SK-N-SH (cell line): ENCODE measurements at regions not wholly inside any gene's neighbourhood (a gene's known extent, or its start where the extent isn't known, plus 50 kb on each side); places are given as distances from the start of the nearest gene placed in this dataset.

Source experiments
- CTCF ChIA-PET: fragments of 300-600, 350-600 bp; formaldehyde crosslinking; extraction: SDS; loops from one replicate; lab custom pipeline; 2021; lab: Yijun Ruan, JAX
- POLR2A ChIA-PET: fragments of 350-600 bp; sonication (Branson Sonifier 250); formaldehyde crosslinking; extraction: SDS; loops from one replicate; lab custom pipeline; 2020; ENCODE audit warnings: antibody characterized with exemption, inconsistent platforms; lab: Yijun Ruan, JAX
- DNase-seq: peaks from one replicate; pipeline ENCODE4 v3.0.0; 2012
- H2AFZ ChIP-seq: fragments of 200-600 bp; sonication (generic); 2 replicates; pipeline ENCODE4 v1.8.1; 2016; ENCODE audit warnings: antibody characterized with exemption, mild to moderate bottlenecking, low read depth
- H3F3A ChIP-seq: fragments of 200-600 bp; sonication (generic); replicated peaks from 2 replicates; pipeline ENCODE3; 2016; ENCODE audit warnings: antibody characterized with exemption, mild to moderate bottlenecking; ENCODE audit not compliant: insufficient read depth
- H3K27ac ChIP-seq, 2 experiments: fragments of 200-500 bp in 1 of 2; fragments of 200-600 bp in 1 of 2; sonication (Bioruptor generic) in 1 of 2; sonication (generic), shearing (Covaris generic) in 1 of 2; 2 replicates each; pipeline versions ENCODE4 v1.5.1 to v1.6.1; 2014 to 2016; ENCODE audit warnings: low read depth in 2 of 2, inconsistent platforms in 1 of 2, low read length in 1 of 2, mild to moderate bottlenecking in 1 of 2, mixed read lengths in 1 of 2
- H3K27me3 ChIP-seq: fragments of 200-600 bp; sonication (generic), shearing (Covaris generic); 2 replicates; pipeline ENCODE4 v1.6.1; 2016; ENCODE audit warnings: mixed run types; ENCODE audit not compliant: insufficient read depth
- H3K36me3 ChIP-seq, 2 experiments: fragments of 200-500 bp in 1 of 2; fragments of 200-600 bp in 1 of 2; sonication (Bioruptor generic) in 1 of 2; sonication (generic) in 1 of 2; replicated peaks in 1 of 2; 2 replicates each; pipeline versions ENCODE3 to v1.5.1; 2014 to 2016; ENCODE audit warnings: low read length in 1 of 2, mild to moderate bottlenecking in 1 of 2; ENCODE audit not compliant: insufficient read depth in 2 of 2, control insufficient read depth in 1 of 2
- H3K4me1 ChIP-seq, 2 experiments: fragments of 200-500 bp in 1 of 2; fragments of 200-600 bp in 1 of 2; sonication (Bioruptor generic) in 1 of 2; sonication (generic), shearing (Covaris generic) in 1 of 2; 2 replicates each; pipeline versions ENCODE4 v1.5.1 to v1.6.1; 2014 to 2016; ENCODE audit warnings: low read depth in 1 of 2, low read length in 1 of 2, mixed run types in 1 of 2; ENCODE audit not compliant: insufficient read depth in 2 of 2, control insufficient read depth in 1 of 2
- H3K4me2 ChIP-seq: fragments of 200-600 bp; sonication (generic), shearing (Covaris generic); 2 replicates; pipeline ENCODE4 v1.6.1; 2017; ENCODE audit warnings: mixed run types
- H3K4me3 ChIP-seq, 2 experiments: fragments of 200-500 bp in 1 of 2; fragments of 200-600 bp in 1 of 2; sonication (Bioruptor generic) in 1 of 2; sonication (generic), shearing (Covaris generic) in 1 of 2; 2 replicates each; pipeline versions ENCODE4 v1.5.1 to v1.8.1; 2014 to 2016; ENCODE audit warnings: low read depth in 2 of 2, inconsistent platforms in 1 of 2, low read length in 1 of 2, mild to moderate bottlenecking in 1 of 2, mixed read lengths in 1 of 2, moderate library complexity in 1 of 2
- H3K79me2 ChIP-seq: fragments of 200-600 bp; sonication (generic); 2 replicates; pipeline ENCODE4 v1.8.1; 2017; ENCODE audit warnings: mild to moderate bottlenecking; ENCODE audit not compliant: insufficient read depth
- H3K9ac ChIP-seq: fragments of 200-600 bp; sonication (generic); 2 replicates; pipeline ENCODE4 v1.6.1; 2017; ENCODE audit warnings: mixed run types
- H3K9me2 ChIP-seq: fragments of 200-600 bp; sonication (generic); 2 replicates; pipeline ENCODE4 v1.6.1; 2017; ENCODE audit warnings: mixed run types
- H3K9me3 ChIP-seq: fragments of 200-600 bp; sonication (generic); 2 replicates; pipeline ENCODE4 v1.6.1; 2017; ENCODE audit warnings: mixed run types, mild to moderate bottlenecking, moderate library complexity
- H4K20me1 ChIP-seq: fragments of 200-600 bp; sonication (generic); 2 replicates; pipeline ENCODE4 v1.6.1; 2017; ENCODE audit warnings: mild to moderate bottlenecking, mixed run types; ENCODE audit not compliant: insufficient read depth
- EZH2phosphoT487 ChIP-seq: fragments of 200-600 bp; sonication (generic); IDR thresholded peaks from 2 replicates; pipeline ENCODE4 v1.6.1; 2017; ENCODE audit warnings: low read depth, mixed run types, mild to moderate bottlenecking, antibody characterized with exemption, moderate library complexity, borderline replicate concordance
- FOSL2 ChIP-seq: IDR thresholded peaks from 2 replicates; pipeline ENCODE4 v1.4.0; 2012; ENCODE audit warnings: low read depth, mild to moderate bottlenecking, moderate library complexity, borderline replicate concordance
- FOXJ3 ChIP-seq: sonication (generic); formaldehyde crosslinking; IDR thresholded peaks from 2 replicates; pipeline ENCODE4 v1.5.1; 2020; ENCODE audit warnings: mild to moderate bottlenecking, missing genetic modification reagents
- FOXM1 ChIP-seq: IDR thresholded peaks from 2 replicates; pipeline ENCODE4 v1.4.0; 2012; ENCODE audit warnings: low read depth, mild to moderate bottlenecking
- GABPA ChIP-seq: IDR thresholded peaks from 2 replicates; pipeline ENCODE4 v1.4.0; 2012; ENCODE audit warnings: low read depth, mild to moderate bottlenecking
- GATA2 ChIP-seq: sonication (generic); formaldehyde crosslinking; IDR thresholded peaks from 2 replicates; pipeline ENCODE4 v1.5.0; 2020; ENCODE audit warnings: mild to moderate bottlenecking, missing genetic modification reagents
- IRF3 ChIP-seq: fragments of 150-350 bp; IDR thresholded peaks from 2 replicates; pipeline ENCODE4 v1.6.1; 2016; ENCODE audit warnings: mild to moderate bottlenecking, low read depth, low read length
- JUND ChIP-seq: IDR thresholded peaks from 2 replicates; pipeline ENCODE4 v1.4.0; 2012
- MAX ChIP-seq: IDR thresholded peaks from 2 replicates; pipeline ENCODE4 v1.4.0; 2012; ENCODE audit warnings: low read depth
- MXI1 ChIP-seq: IDR thresholded peaks from 2 replicates; pipeline ENCODE4 v1.6.1; 2012; ENCODE audit warnings: mild to moderate bottlenecking, low read depth, low read length, improper control_type of control experiment
- NFIC ChIP-seq: IDR thresholded peaks from 2 replicates; pipeline ENCODE4 v1.4.0; 2012; ENCODE audit warnings: borderline replicate concordance
- NRF1 ChIP-seq: IDR thresholded peaks from 2 replicates; pipeline ENCODE4 v1.6.1; 2012; ENCODE audit warnings: low read depth, mild to moderate bottlenecking, low read length
- PBX3 ChIP-seq: IDR thresholded peaks from 2 replicates; pipeline ENCODE4; 2012
- POLR2AphosphoS5 ChIP-seq: IDR thresholded peaks from 2 replicates; pipeline ENCODE4 v1.6.1; 2012; ENCODE audit warnings: low read depth, low read length
- REST ChIP-seq: IDR thresholded peaks from 2 replicates; pipeline ENCODE4 v1.6.1; 2012; ENCODE audit warnings: mild to moderate bottlenecking, low read depth, low read length, moderate library complexity
- RFX5 ChIP-seq: IDR thresholded peaks from 2 replicates; pipeline ENCODE4 v1.6.1; 2012; ENCODE audit warnings: mild to moderate bottlenecking, improper control_type of control experiment, low read length
- RXRA ChIP-seq: IDR thresholded peaks from 2 replicates; pipeline ENCODE4 v1.4.0; 2012; ENCODE audit warnings: low read depth, mild to moderate bottlenecking, borderline replicate concordance
- SIN3A ChIP-seq: IDR thresholded peaks from 2 replicates; pipeline ENCODE4 v1.6.1; 2012; ENCODE audit warnings: low read depth, mild to moderate bottlenecking, low read length, moderate library complexity, borderline replicate concordance
- SMC3 ChIP-seq: IDR thresholded peaks from 2 replicates; pipeline ENCODE4 v1.6.1; 2012; ENCODE audit warnings: low read depth, low read length, improper control_type of control experiment
- TAF1 ChIP-seq: IDR thresholded peaks from 2 replicates; pipeline ENCODE4 v1.6.1; 2012; ENCODE audit warnings: low read depth, mild to moderate bottlenecking, low read length, moderate library complexity, borderline replicate concordance
- TEAD4 ChIP-seq: IDR thresholded peaks from 2 replicates; pipeline ENCODE4 v1.4.0; 2012; ENCODE audit warnings: mild to moderate bottlenecking, borderline replicate concordance; ENCODE audit not compliant: insufficient read depth
- ZBTB33 ChIP-seq: IDR thresholded peaks from 2 replicates; pipeline ENCODE4 v1.4.0; 2012; ENCODE audit warnings: low read depth, borderline replicate concordance
- WGBS: methylation state at CpG from one replicate; pipeline ENCODE4 v1.1.6; 2017; ENCODE audit warnings: low lambda C conversion rate; 5-methylcytosine and 5-hydroxymethylcytosine counted together

- TF ChIP-seq GABPA (no peak), TAF1 (no peak), FOSL2 (no peak), ZBTB33 (no peak)
- TF ChIP-seq, all 33 proteins: peak for 4
These were observed 467.4 kb downstream of the COL11A1 start (continued) for GRCh38 chr1:102640872-102641271.

- 67% methylated on average over 1 of the region's 1 CpG for WGBS
- H3K27me3 ChIP-seq = no peaks in the 10 kb centered on the region
- POLR2A ChIA-PET = no interaction called here
These were observed 468.0 kb downstream of the COL11A1 start for GRCh38 chr1:102640312-102640711.

More at GRCh38 chr1:102640312-102640711, 468.0 kb downstream of the COL11A1 start:
- H3K4me2 ChIP-seq = no peak overlapping the region
- no peaks in the 10 kb centered on the region for H4K20me1 ChIP-seq
- no peak for DNase-seq
- H2AFZ ChIP-seq = no peak overlapping the region
- TF ChIP-seq GABPA = no peak
- TF ChIP-seq IRF3 = no peak
- no peak for TF ChIP-seq RFX5
- TF ChIP-seq JUND = no peak
- no peak for TF ChIP-seq RXRA
- no peak for TF ChIP-seq REST
- no peak for TF ChIP-seq EZH2phosphoT487
- no peak for TF ChIP-seq TEAD4
- no peak for TF ChIP-seq FOXJ3 (CRISPR knock-in tag)
- TF ChIP-seq NFIC = no peak
- TF ChIP-seq GATA2 (CRISPR knock-in tag) = no peak
- no peak for TF ChIP-seq MXI1
- no peak for TF ChIP-seq SMC3
- no peak for TF ChIP-seq POLR2AphosphoS5
- TF ChIP-seq NRF1 = no peak
- TF ChIP-seq PBX3 = no peak
- no peak for TF ChIP-seq MAX
- no peak for TF ChIP-seq FOXM1
- no peak for TF ChIP-seq SIN3A
- no peak overlapping the region for H3K27ac ChIP-seq
- H3K9me2 ChIP-seq = no peaks in the 10 kb centered on the region
- no peaks in the 10 kb centered on the region for H3F3A ChIP-seq
- H3K4me1 ChIP-seq = no peaks in the 10 kb centered on the region
- H3K36me3 ChIP-seq = no peaks in the 10 kb centered on the region
- H3K4me3 ChIP-seq = no peak overlapping the region
- H3K9ac ChIP-seq = no peak overlapping the region
- CTCF ChIA-PET = interaction anchor here (0.5 to 1.0 kb wide), 2 partner anchors 12 to 355 kb away, joined by 3 to 5 read pairs; no protein-coding TSS in a partner anchor
- H3K79me2 ChIP-seq = no peaks in the 10 kb centered on the region
- no peaks in the 10 kb centered on the region for H3K9me3 ChIP-seq
